ENCODE measurements at regions not wholly inside any gene's neighbourhood (a gene's known extent, or its start where the extent isn't known, plus 50 kb on each side); places are given as distances from the start of the nearest gene placed in this dataset.

DNA sequence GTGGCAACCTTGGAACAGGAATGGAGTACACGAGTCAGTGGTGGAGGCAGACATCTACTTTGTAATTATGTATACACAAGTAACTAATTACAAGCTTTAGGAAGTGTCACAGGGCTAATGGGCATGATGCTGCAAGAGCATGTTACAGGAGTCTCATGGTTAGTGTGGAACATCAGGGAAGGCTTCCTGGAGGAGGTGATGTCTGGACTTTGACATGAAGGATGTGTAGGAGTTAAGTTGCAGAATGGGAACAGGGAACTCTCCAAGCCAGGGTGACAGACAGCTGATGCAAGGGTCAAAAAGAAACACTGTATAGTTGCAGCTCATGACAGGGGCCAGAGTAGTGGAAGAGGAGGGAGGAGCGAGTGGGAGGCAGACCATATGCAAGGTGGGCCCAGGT, 483.8 kb upstream of the EEF2KMT start:
- Histone ChIP-seq H3K36me3 (ENCODE audit: control insufficient read depth in 2 of 3, insufficient read depth in 3 of 3, low read length in 3 of 3) (no peaks in the 10 kb centered on the region), H3K4me1 (ENCODE audit: control insufficient read depth in 2 of 3, insufficient read depth in 2 of 3, low read depth in 1 of 3, low read length in 3 of 3) (no peaks in the 10 kb centered on the region), H3K27ac (ENCODE audit: low read depth in 2 of 2, low read length in 2 of 2) (no peak overlapping the region), H3K27me3 (ENCODE audit: control insufficient read depth, insufficient read depth, low read length) (no peaks in the 10 kb centered on the region), H3K9me3 (ENCODE audit: control insufficient read depth in 2 of 3, insufficient read depth in 1 of 3, low read length in 3 of 3) (no peaks in the 10 kb centered on the region), H3K9ac (ENCODE audit: low read length in 3 of 3) (no peak overlapping the region), H3K4me3 (ENCODE audit: low read length in 3 of 3) (no peak overlapping the region)
- DNase-seq, result no peak
- FAIRE-seq, result no peak
- intact Hi-C loops (cut with DNase I), result no loop called here
- no peak for TF ChIP-seq CTCF (IDR thresholded peaks at IDR 0.05; ENCODE audit: borderline replicate concordance, extremely low read depth, insufficient read depth)

DNA sequence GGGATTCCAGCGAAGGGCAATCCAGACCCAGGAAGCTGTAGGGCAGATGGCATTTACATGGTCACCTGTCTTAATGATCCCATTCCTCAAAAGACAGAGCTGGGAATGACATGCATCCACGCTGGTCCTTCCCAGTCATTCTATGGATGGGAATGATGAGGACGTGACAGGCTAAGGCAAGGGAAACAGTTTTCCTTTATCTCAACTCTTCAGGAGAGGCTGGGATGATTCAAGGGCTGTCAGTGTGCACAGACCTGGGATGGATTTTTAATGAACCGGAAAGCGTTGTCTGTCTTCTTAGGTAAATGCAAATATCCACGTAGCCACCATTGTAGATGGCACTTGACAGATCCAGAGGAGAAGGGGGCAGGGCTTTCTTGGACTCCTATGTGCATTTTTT, 483.2 kb upstream of the EEF2KMT start:
- Histone ChIP-seq H3K9ac (ENCODE audit: low read length in 3 of 3) (no peak overlapping the region), H3K4me1 (ENCODE audit: control insufficient read depth in 2 of 3, insufficient read depth in 2 of 3, low read depth in 1 of 3, low read length in 3 of 3) (no peaks in the 10 kb centered on the region), H3K36me3 (ENCODE audit: control insufficient read depth in 2 of 3, insufficient read depth in 3 of 3, low read length in 3 of 3) (no peaks in the 10 kb centered on the region), H3K27ac (ENCODE audit: low read depth in 2 of 2, low read length in 2 of 2) (no peak overlapping the region), H3K27me3 (ENCODE audit: control insufficient read depth, insufficient read depth, low read length) (no peaks in the 10 kb centered on the region), H3K4me3 (ENCODE audit: low read length in 3 of 3) (no peak overlapping the region), H3K9me3 (ENCODE audit: control insufficient read depth in 2 of 3, insufficient read depth in 1 of 3, low read length in 3 of 3) (no peaks in the 10 kb centered on the region)
- FAIRE-seq (no peak), DNase-seq (no peak)
- intact Hi-C loops (cut with DNase I), result no loop called here
- TF ChIP-seq CTCF (IDR thresholded peaks at IDR 0.05; ENCODE audit: borderline replicate concordance, extremely low read depth, insufficient read depth), result no peak

DNA sequence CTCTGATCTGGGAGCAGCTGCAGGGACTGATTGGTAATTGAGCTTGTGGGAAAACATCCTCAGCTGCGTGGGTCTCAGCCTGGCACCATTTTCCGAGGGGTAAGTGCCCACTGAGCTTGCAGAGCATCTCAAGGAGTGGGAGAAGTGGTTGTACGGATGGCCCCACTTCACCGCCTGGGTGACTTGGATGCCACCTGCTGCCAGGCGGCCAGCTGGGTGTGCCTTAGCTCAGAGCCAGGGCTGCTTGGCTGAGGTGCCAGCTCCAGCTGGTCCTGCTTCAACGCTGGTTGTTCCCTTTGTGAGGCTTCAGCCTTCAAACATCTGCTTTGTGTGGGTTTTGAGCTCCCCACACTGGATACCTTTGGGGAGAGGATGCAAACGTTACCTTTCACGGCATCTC, 482.7 kb upstream of the EEF2KMT start:
- H3K4me1 ChIP-seq (ENCODE audit: control insufficient read depth in 2 of 3, insufficient read depth in 2 of 3, low read depth in 1 of 3, low read length in 3 of 3), result no peaks in the 10 kb centered on the region
- intact Hi-C loops (cut with DNase I), result no loop called here
- TF ChIP-seq CTCF (IDR thresholded peaks at IDR 0.05; ENCODE audit: borderline replicate concordance, extremely low read depth, insufficient read depth), result no peak
- DNase-seq (no peak), FAIRE-seq (no peak)
- H3K9me3 ChIP-seq (ENCODE audit: control insufficient read depth in 2 of 3, insufficient read depth in 1 of 3, low read length in 3 of 3), result no peaks in the 10 kb centered on the region
- H3K4me3 ChIP-seq (ENCODE audit: low read length in 3 of 3), result no peak overlapping the region
- no peak overlapping the region for H3K27ac ChIP-seq (ENCODE audit: low read depth in 2 of 2, low read length in 2 of 2)
- no peaks in the 10 kb centered on the region for H3K36me3 ChIP-seq (ENCODE audit: control insufficient read depth in 2 of 3, insufficient read depth in 3 of 3, low read length in 3 of 3)
- H3K9ac ChIP-seq (ENCODE audit: low read length in 3 of 3), result no peak overlapping the region
- no peaks in the 10 kb centered on the region for H3K27me3 ChIP-seq (ENCODE audit: control insufficient read depth, insufficient read depth, low read length)

DNA sequence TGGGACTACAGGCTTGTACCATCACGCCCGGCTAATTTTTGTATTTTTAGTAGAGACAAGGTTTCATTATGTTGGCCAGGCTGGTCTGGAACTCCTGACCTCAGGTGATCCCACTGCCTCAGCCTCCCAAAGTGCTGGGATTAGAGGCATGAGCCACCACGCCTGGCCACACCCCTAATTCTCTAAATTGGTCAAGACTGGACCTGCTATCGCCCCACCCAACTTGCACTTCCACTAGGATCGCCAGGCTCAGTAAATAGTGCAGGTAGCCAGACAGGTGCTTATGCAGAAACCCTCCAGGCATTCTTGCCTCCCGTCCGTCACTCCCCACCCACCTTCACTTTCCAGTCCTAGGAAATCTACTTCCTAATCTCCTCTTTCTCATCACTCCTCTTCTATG, 481.4 kb upstream of the EEF2KMT start:
- no peak for TF ChIP-seq CTCF (IDR thresholded peaks at IDR 0.05; ENCODE audit: borderline replicate concordance, extremely low read depth, insufficient read depth)
- Histone ChIP-seq H3K36me3 (ENCODE audit: control insufficient read depth in 2 of 3, insufficient read depth in 3 of 3, low read length in 3 of 3) (no peaks in the 10 kb centered on the region), H3K4me3 (ENCODE audit: low read length in 3 of 3) (no peak overlapping the region), H3K9me3 (ENCODE audit: control insufficient read depth in 2 of 3, insufficient read depth in 1 of 3, low read length in 3 of 3) (no peaks in the 10 kb centered on the region), H3K27ac (ENCODE audit: low read depth in 2 of 2, low read length in 2 of 2) (no peak overlapping the region), H3K4me1 (ENCODE audit: control insufficient read depth in 2 of 3, insufficient read depth in 2 of 3, low read depth in 1 of 3, low read length in 3 of 3) (no peaks in the 10 kb centered on the region), H3K9ac (ENCODE audit: low read length in 3 of 3) (no peak overlapping the region), H3K27me3 (ENCODE audit: control insufficient read depth, insufficient read depth, low read length) (no peaks in the 10 kb centered on the region)
- intact Hi-C loops (cut with DNase I), result no loop called here
- FAIRE-seq (no peak), DNase-seq (no peak)
